Mesendoderm (in vitro differentiated cells): ENCODE measurements at regions not wholly inside any gene's neighbourhood (a gene's known extent, or its start where the extent isn't known, plus 50 kb on each side); places are given as distances from the start of the nearest gene placed in this dataset.

Experiments
- DNase-seq: peaks from one replicate; pipeline ENCODE4 v3.0.0; 2013
- H2AK5ac ChIP-seq: 2 replicates; pipeline ENCODE4 v1.6.1; 2013; ENCODE audit warnings: low read length, inconsistent platforms
- H2BK120ac ChIP-seq: 2 replicates; pipeline ENCODE4 v1.6.1; 2013; ENCODE audit warnings: low read depth, mild to moderate bottlenecking, low read length, moderate library complexity, mixed read lengths
- H2BK15ac ChIP-seq: replicated peaks from 2 replicates; pipeline ENCODE4 v1.6.1; 2013; ENCODE audit warnings: low read depth, mild to moderate bottlenecking, moderate library complexity
- H2BK5ac ChIP-seq: 2 replicates; pipeline ENCODE4 v1.6.1; 2013; ENCODE audit warnings: low read length, inconsistent platforms
- H3K18ac ChIP-seq: 2 replicates; pipeline ENCODE4 v1.6.1; 2013; ENCODE audit warnings: mild to moderate bottlenecking, low read length, mixed read lengths
- H3K23ac ChIP-seq: one replicate; pipeline ENCODE4 v1.6.1; 2013; ENCODE audit warnings: low read length
- H3K27ac ChIP-seq: 2 replicates; pipeline ENCODE4 v1.5.1; 2013; ENCODE audit warnings: low read depth, mild to moderate bottlenecking, inconsistent platforms, low read length, moderate library complexity
- H3K27me3 ChIP-seq: 2 replicates; pipeline ENCODE4 v1.6.1; 2013; ENCODE audit warnings: low read length, control low read depth, mild to moderate bottlenecking, inconsistent platforms; ENCODE audit not compliant: insufficient read depth, poor library complexity
- H3K36me3 ChIP-seq: 2 replicates; pipeline ENCODE4 v1.6.1; 2013; ENCODE audit warnings: low read length, inconsistent platforms; ENCODE audit not compliant: control insufficient read depth, insufficient read depth
- H3K4ac ChIP-seq: one replicate; pipeline ENCODE4 v1.6.1; 2013; ENCODE audit warnings: low read depth, mild to moderate bottlenecking, low read length, moderate library complexity
- H3K4me1 ChIP-seq: 2 replicates; pipeline ENCODE4 v1.6.1; 2013; ENCODE audit warnings: low read depth, low read length, inconsistent platforms; ENCODE audit not compliant: control insufficient read depth
- H3K4me2 ChIP-seq: 2 replicates; pipeline ENCODE4 v1.6.1; 2013; ENCODE audit warnings: low read length
- H3K4me3 ChIP-seq: 2 replicates; pipeline ENCODE4 v1.5.1; 2013; ENCODE audit warnings: mild to moderate bottlenecking, low read length
- H3K56ac ChIP-seq: one replicate; pipeline ENCODE4 v1.6.1; 2013; ENCODE audit warnings: low read length
- H3K79me1 ChIP-seq: 2 replicates; pipeline ENCODE4 v1.6.1; 2013; ENCODE audit warnings: low read length, inconsistent platforms
- H3K79me2 ChIP-seq: 2 replicates; pipeline ENCODE4 v1.6.1; 2013; ENCODE audit warnings: mild to moderate bottlenecking, low read length; ENCODE audit not compliant: control insufficient read depth, insufficient read depth
- H3K9ac ChIP-seq: 2 replicates; pipeline ENCODE4 v1.6.1; 2013; ENCODE audit warnings: low read length, inconsistent platforms
- H4K5ac ChIP-seq: one replicate; pipeline ENCODE4 v1.6.1; 2013; ENCODE audit warnings: low read length
- H4K8ac ChIP-seq: one replicate; pipeline ENCODE4 v1.6.1; 2013; ENCODE audit warnings: low read depth, mild to moderate bottlenecking, control low read depth, low read length, moderate library complexity
- WGBS: extraction: QIAGEN DNeasy Blood & Tissue Kit; methylation state at CpG from one replicate; pipeline ENCODE4 v1.1.7; 2013; ENCODE audit warnings: low lambda C conversion rate, missing lambda C conversion rate; ENCODE audit not compliant: insufficient coverage; ENCODE audit errors: extremely low coverage; 5-methylcytosine and 5-hydroxymethylcytosine counted together

- no peaks in the 10 kb centered on the region for H3K79me1 ChIP-seq
- no peak overlapping the region for H3K4me2 ChIP-seq
- no peak overlapping the region for H3K4ac ChIP-seq
- H3K56ac ChIP-seq = no peak overlapping the region
- H3K9ac ChIP-seq = no peak overlapping the region
- no peak overlapping the region for H2AK5ac ChIP-seq
- no peaks in the 10 kb centered on the region for H3K27me3 ChIP-seq
- H2BK120ac ChIP-seq = no peak overlapping the region
- no peak overlapping the region for H3K18ac ChIP-seq
- WGBS = no CpG with 5 or more reads among the region's 17 CpGs
- H4K5ac ChIP-seq = no peak overlapping the region
- DNase-seq = no peak
- H3K4me1 ChIP-seq = peaks cover 5% of the 10 kb centered on the region
- H2BK5ac ChIP-seq = no peak overlapping the region
- H4K8ac ChIP-seq = no peak overlapping the region
- H2BK15ac ChIP-seq = no peak overlapping the region
- H3K36me3 ChIP-seq = no peaks in the 10 kb centered on the region
- H3K4me3 ChIP-seq = no peak overlapping the region
- no peak overlapping the region for H3K27ac ChIP-seq
- no peaks in the 10 kb centered on the region for H3K79me2 ChIP-seq
- no peak overlapping the region for H3K23ac ChIP-seq
These were observed 509.2 kb upstream of the ID2 start for GRCh38 chr2:8172661-8173060.

- Histone ChIP-seq H3K79me2 (no peaks in the 10 kb centered on the region), H4K5ac (no peak overlapping the region), H3K36me3 (no peaks in the 10 kb centered on the region), H3K79me1 (no peaks in the 10 kb centered on the region), H2BK120ac (no peak overlapping the region), H3K18ac (no peak overlapping the region), H3K4me2 (no peak overlapping the region), H3K56ac (no peak overlapping the region), H3K27me3 (no peaks in the 10 kb centered on the region), H3K23ac (no peak overlapping the region), H3K4me3 (no peak overlapping the region), H3K4ac (no peak overlapping the region), H4K8ac (no peak overlapping the region), H3K4me1 (peaks cover 5% of the 10 kb centered on the region), H2AK5ac (no peak overlapping the region), H3K9ac (no peak overlapping the region), H3K27ac (no peak overlapping the region), H2BK5ac (no peak overlapping the region), H2BK15ac (no peak overlapping the region)
- no CpG with 5 or more reads among the region's 6 CpGs for WGBS
- no peak for DNase-seq
These were observed 507.1 kb upstream of the ID2 start for GRCh38 chr2:8174641-8175257.

GRCh38 chr2:8176887-8177286 is 505.0 kb upstream of the ID2 start:
- no peaks in the 10 kb centered on the region for H3K79me2 ChIP-seq
- no peaks in the 10 kb centered on the region for H3K79me1 ChIP-seq
- no CpG with 5 or more reads among the region's 2 CpGs for WGBS
- H2BK15ac ChIP-seq = no peak overlapping the region
- no peak overlapping the region for H2AK5ac ChIP-seq
- no peak overlapping the region for H3K27ac ChIP-seq
- H4K5ac ChIP-seq = no peak overlapping the region
- H3K36me3 ChIP-seq = no peaks in the 10 kb centered on the region
- H3K4me3 ChIP-seq = no peak overlapping the region
- no peak for DNase-seq
- H3K27me3 ChIP-seq = no peaks in the 10 kb centered on the region
- no peak overlapping the region for H2BK5ac ChIP-seq
- no peak overlapping the region for H3K4me2 ChIP-seq
- H3K4ac ChIP-seq = no peak overlapping the region
- H3K18ac ChIP-seq = no peak overlapping the region
- no peak overlapping the region for H3K23ac ChIP-seq
- H3K9ac ChIP-seq = no peak overlapping the region
- H4K8ac ChIP-seq = no peak overlapping the region
- no peak overlapping the region for H2BK120ac ChIP-seq
- no peak overlapping the region for H3K56ac ChIP-seq
- H3K4me1 ChIP-seq = no peaks in the 10 kb centered on the region

- H3K4me3 ChIP-seq = no peak overlapping the region
- H3K79me2 ChIP-seq = no peaks in the 10 kb centered on the region
- no peak overlapping the region for H3K18ac ChIP-seq
- H3K36me3 ChIP-seq = no peaks in the 10 kb centered on the region
- H2BK5ac ChIP-seq = no peak overlapping the region
- H2BK15ac ChIP-seq = no peak overlapping the region
- H4K8ac ChIP-seq = no peak overlapping the region
- no peak overlapping the region for H3K56ac ChIP-seq
- no peak for DNase-seq
- no peak overlapping the region for H3K4me2 ChIP-seq
- H3K27ac ChIP-seq = no peak overlapping the region
- WGBS = no CpG with 5 or more reads among the region's 2 CpGs
- H2AK5ac ChIP-seq = no peak overlapping the region
- no peak overlapping the region for H2BK120ac ChIP-seq
- no peak overlapping the region for H3K4ac ChIP-seq
- no peaks in the 10 kb centered on the region for H3K4me1 ChIP-seq
- H4K5ac ChIP-seq = no peak overlapping the region
- H3K79me1 ChIP-seq = no peaks in the 10 kb centered on the region
- no peak overlapping the region for H3K23ac ChIP-seq
- H3K9ac ChIP-seq = no peak overlapping the region
- H3K27me3 ChIP-seq = no peaks in the 10 kb centered on the region
These were observed 504.3 kb upstream of the ID2 start for GRCh38 chr2:8177566-8177965.

- Histone ChIP-seq H3K27me3 (no peaks in the 10 kb centered on the region), H3K4me3 (no peak overlapping the region), H4K8ac (no peak overlapping the region), H3K18ac (no peak overlapping the region), H3K23ac (no peak overlapping the region), H3K9ac (no peak overlapping the region), H3K56ac (no peak overlapping the region), H3K4me2 (no peak overlapping the region), H3K27ac (no peak overlapping the region), H3K36me3 (no peaks in the 10 kb centered on the region), H3K4me1 (no peaks in the 10 kb centered on the region), H3K79me1 (no peaks in the 10 kb centered on the region), H2BK15ac (no peak overlapping the region), H2BK5ac (no peak overlapping the region), H3K4ac (no peak overlapping the region), H2BK120ac (no peak overlapping the region), H4K5ac (no peak overlapping the region), H2AK5ac (no peak overlapping the region), H3K79me2 (no peaks in the 10 kb centered on the region)
- no CpG with 5 or more reads among the region's 7 CpGs for WGBS
- DNase-seq = no peak
These were observed 502.9 kb upstream of the ID2 start for GRCh38 chr2:8178911-8179310.

- no peak overlapping the region for H4K8ac ChIP-seq
- no peak overlapping the region for H3K18ac ChIP-seq
- H3K23ac ChIP-seq = no peak overlapping the region
- no CpG with 5 or more reads among the region's 6 CpGs for WGBS
- no peak overlapping the region for H2BK120ac ChIP-seq
- no peak overlapping the region for H3K56ac ChIP-seq
- no peak overlapping the region for H3K4me2 ChIP-seq
- no peaks in the 10 kb centered on the region for H3K27me3 ChIP-seq
- H2AK5ac ChIP-seq = no peak overlapping the region
- H3K9ac ChIP-seq = no peak overlapping the region
- peaks cover 3% of the 10 kb centered on the region for H3K4me1 ChIP-seq
- no peak overlapping the region for H3K4me3 ChIP-seq
- no peak overlapping the region for H4K5ac ChIP-seq
- no peak overlapping the region for H2BK15ac ChIP-seq
- H3K79me1 ChIP-seq = no peaks in the 10 kb centered on the region
- no peak overlapping the region for H3K4ac ChIP-seq
- no peaks in the 10 kb centered on the region for H3K79me2 ChIP-seq
- no peak overlapping the region for H3K27ac ChIP-seq
- H2BK5ac ChIP-seq = no peak overlapping the region
- no peaks in the 10 kb centered on the region for H3K36me3 ChIP-seq
- peak; percentile 59 for DNase-seq
These were observed 492.5 kb upstream of the ID2 start for GRCh38 chr2:8189316-8189715.
